Adipocyte (in vitro differentiated cells): ENCODE measurements at regions not wholly inside any gene's neighbourhood (a gene's known extent, or its start where the extent isn't known, plus 50 kb on each side); places are given as distances from the start of the nearest gene placed in this dataset.

ENCODE experiments used
- DNase-seq: peaks from one replicate; pipeline ENCODE4 v3.0.0-alpha.2; 2015; ENCODE audit warnings: low read depth
- H3K27me3 ChIP-seq: replicated peaks from 2 replicates; pipeline ENCODE4 v1.7.0; 2013; ENCODE audit warnings: mild to moderate bottlenecking, low read length, moderate library complexity; ENCODE audit not compliant: control insufficient read depth, insufficient read depth
- H3K36me3 ChIP-seq: 2 replicates; pipeline ENCODE4 v1.7.0; 2013; ENCODE audit warnings: low read length, mild to moderate bottlenecking, moderate library complexity; ENCODE audit not compliant: control insufficient read depth, insufficient read depth, severe bottlenecking
- H3K4me1 ChIP-seq: 2 replicates; pipeline ENCODE4 v1.7.0; 2013; ENCODE audit warnings: mild to moderate bottlenecking, low read length, moderate library complexity; ENCODE audit not compliant: control insufficient read depth, insufficient read depth
- H3K4me3 ChIP-seq: 2 replicates; pipeline ENCODE4 v1.7.0; 2013; ENCODE audit warnings: mild to moderate bottlenecking, low read length, moderate library complexity
- H3K9ac ChIP-seq: 2 replicates; pipeline ENCODE4 v1.7.0; 2013; ENCODE audit warnings: mild to moderate bottlenecking, low read length, moderate library complexity
- H3K9me3 ChIP-seq: 2 replicates; pipeline ENCODE4 v1.7.0; 2013; ENCODE audit warnings: mild to moderate bottlenecking, low read length, moderate library complexity; ENCODE audit not compliant: control insufficient read depth

DNA sequence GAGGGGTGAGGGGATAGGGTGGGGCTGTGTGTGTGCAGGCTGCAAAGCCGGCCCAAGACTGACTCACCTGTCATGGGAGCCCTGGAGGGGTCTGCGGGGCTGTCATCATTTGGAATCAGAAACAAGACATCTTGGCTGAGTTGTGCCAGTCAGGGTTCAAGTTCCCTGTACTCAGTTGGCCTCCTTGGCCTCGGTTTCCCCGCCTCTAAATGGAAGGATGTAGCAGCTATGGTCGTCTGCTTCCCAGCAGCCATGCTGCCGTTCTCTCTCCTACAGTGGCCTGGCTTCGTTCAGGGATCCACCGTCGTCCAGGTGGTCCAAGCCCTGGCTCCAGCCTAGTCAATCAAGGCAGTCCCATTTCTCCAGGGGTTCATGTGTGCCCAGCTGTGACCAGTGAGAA lies 83.6 kb upstream of the PMEPA1 start:
- Histone ChIP-seq H3K9ac (no peak overlapping the region), H3K4me3 (no peak overlapping the region), H3K9me3 (no peaks in the 10 kb centered on the region), H3K36me3 (no peaks in the 10 kb centered on the region), H3K4me1 (no peaks in the 10 kb centered on the region), H3K27me3 (peaks cover 21% of the 10 kb centered on the region)
- DNase-seq, result no peak

- Histone ChIP-seq H3K4me3 (no peak overlapping the region), H3K36me3 (no peaks in the 10 kb centered on the region), H3K9ac (no peak overlapping the region), H3K4me1 (no peaks in the 10 kb centered on the region), H3K9me3 (no peaks in the 10 kb centered on the region), H3K27me3 (peaks cover 19% of the 10 kb centered on the region)
- DNase-seq, result no peak
Observed at GRCh38 chr20:57792386-57793080, 82.7 kb upstream of the PMEPA1 start.

GRCh38 chr20:57791966-57792365 lies 82.2 kb upstream of the PMEPA1 start:
- no peak overlapping the region for H3K4me3 ChIP-seq
- no peak for DNase-seq
- peaks cover 19% of the 10 kb centered on the region for H3K27me3 ChIP-seq

GRCh38 chr20:57791178-57791962 lies 81.6 kb upstream of the PMEPA1 start:
- H3K9me3 ChIP-seq, result no peaks in the 10 kb centered on the region
- H3K36me3 ChIP-seq, result no peaks in the 10 kb centered on the region
- H3K4me1 ChIP-seq, result no peaks in the 10 kb centered on the region
- peaks cover 22% of the 10 kb centered on the region for H3K27me3 ChIP-seq
- no peak overlapping the region for H3K9ac ChIP-seq
- DNase-seq, result no peak
- H3K4me3 ChIP-seq, result no peak overlapping the region

More at GRCh38 chr20:57791966-57792365, 82.2 kb upstream of the PMEPA1 start:
- H3K9me3 ChIP-seq, result no peaks in the 10 kb centered on the region
- H3K9ac ChIP-seq, result no peak overlapping the region
- no peaks in the 10 kb centered on the region for H3K4me1 ChIP-seq
- H3K36me3 ChIP-seq, result no peaks in the 10 kb centered on the region

GRCh38 chr20:57790176-57790575 lies 80.4 kb upstream of the PMEPA1 start:
- Histone ChIP-seq H3K27me3 (peaks cover 22% of the 10 kb centered on the region), H3K36me3 (no peaks in the 10 kb centered on the region), H3K9me3 (no peaks in the 10 kb centered on the region), H3K9ac (no peak overlapping the region), H3K4me3 (no peak overlapping the region), H3K4me1 (no peaks in the 10 kb centered on the region)
- no peak for DNase-seq

DNA sequence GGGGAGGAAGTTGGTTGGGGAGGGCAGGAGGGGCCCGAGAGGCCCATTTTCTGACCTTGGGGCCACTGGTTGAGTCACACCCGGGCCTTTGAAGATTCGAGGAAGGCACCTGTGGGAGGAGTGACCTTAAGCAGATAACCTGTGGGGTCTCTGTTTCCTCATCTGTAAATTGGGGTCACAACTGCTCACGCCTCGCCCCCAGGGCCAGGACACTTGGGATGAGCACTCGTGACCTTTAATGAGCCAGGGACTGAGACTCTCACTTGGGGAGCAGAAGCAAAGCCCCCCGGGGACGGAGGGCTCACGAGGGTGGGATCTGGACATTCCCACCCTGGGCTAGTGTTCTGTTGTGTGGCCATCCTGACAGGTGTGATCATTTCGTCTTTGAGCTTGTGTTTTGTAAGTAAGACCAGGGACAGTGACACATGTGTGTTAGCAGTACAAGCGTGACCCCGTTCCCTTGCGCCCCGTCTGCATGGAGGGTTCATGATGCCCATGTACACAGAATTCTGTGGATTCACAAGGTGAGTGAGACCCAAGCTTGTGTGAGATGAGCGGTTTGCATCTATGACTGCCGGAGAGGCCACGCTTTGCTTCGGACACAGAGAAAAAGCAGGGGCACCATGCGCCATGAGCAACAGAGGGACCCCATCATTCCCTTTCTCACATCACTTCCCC lies 79.3 kb upstream of the PMEPA1 start:
- Histone ChIP-seq H3K9me3 (no peaks in the 10 kb centered on the region), H3K9ac (no peak overlapping the region), H3K27me3 (peaks cover 22% of the 10 kb centered on the region), H3K4me1 (no peaks in the 10 kb centered on the region), H3K4me3 (no peak overlapping the region), H3K36me3 (no peaks in the 10 kb centered on the region)
- DNase-seq, result no peak

- Histone ChIP-seq H3K9me3 (no peaks in the 10 kb centered on the region), H3K27me3 (peaks cover 26% of the 10 kb centered on the region), H3K4me3 (no peak overlapping the region), H3K36me3 (no peaks in the 10 kb centered on the region), H3K9ac (no peak overlapping the region), H3K4me1 (no peaks in the 10 kb centered on the region)
- no peak for DNase-seq
Observed at GRCh38 chr20:57787990-57788781, 78.4 kb upstream of the PMEPA1 start.

DNA sequence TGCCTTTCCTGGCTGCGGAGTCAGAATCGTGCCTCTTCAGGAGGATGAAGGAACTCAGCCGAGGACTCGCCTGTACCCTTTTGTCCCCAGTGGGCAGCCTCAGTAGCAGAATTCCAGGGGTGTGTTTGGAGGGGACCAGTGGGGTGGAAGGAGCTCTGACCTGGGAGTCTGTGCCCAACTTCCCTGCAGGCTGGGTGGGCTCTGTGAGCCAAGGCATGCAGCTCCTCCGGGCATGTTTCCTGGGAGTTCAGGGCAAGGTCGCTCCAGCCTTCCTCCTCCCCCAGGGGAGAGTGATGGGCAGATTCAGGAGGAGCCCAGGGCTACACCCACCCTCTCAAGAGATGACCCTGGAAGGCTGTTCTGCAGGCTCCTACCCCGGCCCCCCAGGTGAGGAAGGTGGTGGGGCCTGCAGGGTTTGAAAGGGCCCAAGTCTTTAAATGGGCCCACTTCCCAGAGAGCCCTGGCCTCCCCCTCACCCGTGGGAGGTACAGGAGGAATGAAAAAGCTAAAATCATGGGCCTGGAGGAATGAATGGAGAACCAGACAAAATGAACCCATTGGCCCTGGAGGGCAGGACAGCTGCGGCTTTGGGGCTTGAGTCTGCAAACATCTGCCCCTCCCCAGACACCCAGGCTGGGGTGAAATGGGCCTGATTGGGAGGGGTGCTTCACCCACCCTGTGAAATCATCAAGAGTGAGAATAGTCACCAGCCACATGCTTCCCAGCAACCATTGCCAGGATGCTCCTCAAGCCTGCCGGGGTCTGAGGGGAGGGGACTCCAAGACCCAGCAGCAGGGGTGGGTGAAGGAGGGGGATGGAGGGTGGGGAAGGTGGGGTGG lies 77.6 kb upstream of the PMEPA1 start:
- DNase-seq, result no peak
- Histone ChIP-seq H3K36me3 (no peaks in the 10 kb centered on the region), H3K9ac (no peak overlapping the region), H3K9me3 (no peaks in the 10 kb centered on the region), H3K4me1 (no peaks in the 10 kb centered on the region), H3K4me3 (no peak overlapping the region), H3K27me3 (peaks cover 34% of the 10 kb centered on the region)

DNA sequence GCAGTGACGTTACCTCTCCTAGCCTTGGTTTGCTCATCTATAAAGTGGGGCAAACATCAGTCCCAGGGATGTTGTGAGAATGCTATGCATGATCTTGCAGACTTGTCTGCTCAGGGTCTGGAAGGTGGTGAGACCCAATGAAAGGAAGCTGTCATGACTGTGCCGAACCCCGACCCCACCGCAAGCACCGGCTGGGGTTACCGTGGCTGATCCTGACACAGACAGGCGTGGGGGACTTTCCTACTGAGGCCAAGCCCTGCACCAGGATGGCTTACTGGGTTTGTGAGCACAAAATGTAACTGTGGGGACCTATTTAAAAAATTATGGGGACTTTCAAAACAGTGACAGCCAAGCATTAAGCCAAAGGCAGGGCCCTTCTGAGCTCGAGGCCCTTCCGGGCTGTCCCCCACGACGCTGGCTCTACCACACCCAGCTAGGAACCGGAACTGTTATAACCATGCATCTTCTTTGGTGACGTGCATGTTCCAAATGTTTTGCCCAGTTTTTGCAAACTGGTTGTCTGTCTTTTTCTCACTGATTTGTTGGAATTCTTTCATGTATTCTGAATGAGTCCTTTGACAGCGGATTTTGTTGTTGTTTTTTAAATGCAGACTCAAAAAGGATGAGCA lies 76.6 kb upstream of the PMEPA1 start:
- DNase-seq, result no peak
- Histone ChIP-seq H3K9me3 (no peaks in the 10 kb centered on the region), H3K27me3 (peaks cover 41% of the 10 kb centered on the region), H3K36me3 (no peaks in the 10 kb centered on the region), H3K4me3 (no peak overlapping the region), H3K9ac (no peak overlapping the region), H3K4me1 (no peaks in the 10 kb centered on the region)

- H3K27me3 ChIP-seq, result peaks cover 43% of the 10 kb centered on the region
- H3K4me3 ChIP-seq, result no peak overlapping the region
- H3K4me1 ChIP-seq, result no peaks in the 10 kb centered on the region
- H3K36me3 ChIP-seq, result no peaks in the 10 kb centered on the region
- no peaks in the 10 kb centered on the region for H3K9me3 ChIP-seq
- no peak for DNase-seq
- no peak overlapping the region for H3K9ac ChIP-seq
Observed at GRCh38 chr20:57785720-57786119, 75.9 kb upstream of the PMEPA1 start.
